ENCODE measurements at regions not wholly inside any gene's neighbourhood (a gene's known extent, or its start where the extent isn't known, plus 50 kb on each side); places are given as distances from the start of the nearest gene placed in this dataset.

DNA sequence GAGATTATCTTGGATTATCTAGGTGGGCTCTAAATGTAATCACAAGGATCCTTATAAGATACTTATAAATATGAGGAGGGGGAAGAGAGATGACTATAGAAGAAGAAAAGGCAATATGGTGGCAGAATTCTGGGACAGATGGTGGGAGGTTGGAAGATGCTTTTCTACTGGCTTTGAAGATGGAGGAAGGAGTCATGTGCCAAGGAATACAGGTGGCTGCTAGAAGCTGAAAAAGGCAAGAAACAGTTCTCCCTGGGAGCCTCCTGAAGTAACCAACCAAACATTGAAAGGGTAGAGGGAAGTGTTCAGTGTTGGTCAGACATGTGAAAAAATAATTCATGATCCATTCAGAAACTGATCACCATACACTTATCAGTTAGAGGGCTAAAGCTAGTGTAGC lies 213.3 kb downstream of the WDR11 start:
- TF ChIP-seq EZH2 (IDR thresholded peaks at IDR 0.05; ENCODE audit: borderline replicate concordance, insufficient read depth, low read length, poor library complexity, severe bottlenecking): no peak
- TF ChIP-seq, protein P1, sequence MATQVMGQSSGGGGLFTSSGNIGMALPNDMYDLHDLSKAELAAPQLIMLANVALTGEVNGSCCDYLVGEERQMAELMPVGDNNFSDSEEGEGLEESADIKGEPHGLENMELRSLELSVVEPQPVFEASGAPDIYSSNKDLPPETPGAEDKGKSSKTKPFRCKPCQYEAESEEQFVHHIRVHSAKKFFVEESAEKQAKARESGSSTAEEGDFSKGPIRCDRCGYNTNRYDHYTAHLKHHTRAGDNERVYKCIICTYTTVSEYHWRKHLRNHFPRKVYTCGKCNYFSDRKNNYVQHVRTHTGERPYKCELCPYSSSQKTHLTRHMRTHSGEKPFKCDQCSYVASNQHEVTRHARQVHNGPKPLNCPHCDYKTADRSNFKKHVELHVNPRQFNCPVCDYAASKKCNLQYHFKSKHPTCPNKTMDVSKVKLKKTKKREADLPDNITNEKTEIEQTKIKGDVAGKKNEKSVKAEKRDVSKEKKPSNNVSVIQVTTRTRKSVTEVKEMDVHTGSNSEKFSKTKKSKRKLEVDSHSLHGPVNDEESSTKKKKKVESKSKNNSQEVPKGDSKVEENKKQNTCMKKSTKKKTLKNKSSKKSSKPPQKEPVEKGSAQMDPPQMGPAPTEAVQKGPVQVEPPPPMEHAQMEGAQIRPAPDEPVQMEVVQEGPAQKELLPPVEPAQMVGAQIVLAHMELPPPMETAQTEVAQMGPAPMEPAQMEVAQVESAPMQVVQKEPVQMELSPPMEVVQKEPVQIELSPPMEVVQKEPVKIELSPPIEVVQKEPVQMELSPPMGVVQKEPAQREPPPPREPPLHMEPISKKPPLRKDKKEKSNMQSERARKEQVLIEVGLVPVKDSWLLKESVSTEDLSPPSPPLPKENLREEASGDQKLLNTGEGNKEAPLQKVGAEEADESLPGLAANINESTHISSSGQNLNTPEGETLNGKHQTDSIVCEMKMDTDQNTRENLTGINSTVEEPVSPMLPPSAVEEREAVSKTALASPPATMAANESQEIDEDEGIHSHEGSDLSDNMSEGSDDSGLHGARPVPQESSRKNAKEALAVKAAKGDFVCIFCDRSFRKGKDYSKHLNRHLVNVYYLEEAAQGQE (IDR thresholded peaks at IDR 0.05; ENCODE audit: borderline replicate concordance): no peak
- TF ChIP-seq, protein P2, sequence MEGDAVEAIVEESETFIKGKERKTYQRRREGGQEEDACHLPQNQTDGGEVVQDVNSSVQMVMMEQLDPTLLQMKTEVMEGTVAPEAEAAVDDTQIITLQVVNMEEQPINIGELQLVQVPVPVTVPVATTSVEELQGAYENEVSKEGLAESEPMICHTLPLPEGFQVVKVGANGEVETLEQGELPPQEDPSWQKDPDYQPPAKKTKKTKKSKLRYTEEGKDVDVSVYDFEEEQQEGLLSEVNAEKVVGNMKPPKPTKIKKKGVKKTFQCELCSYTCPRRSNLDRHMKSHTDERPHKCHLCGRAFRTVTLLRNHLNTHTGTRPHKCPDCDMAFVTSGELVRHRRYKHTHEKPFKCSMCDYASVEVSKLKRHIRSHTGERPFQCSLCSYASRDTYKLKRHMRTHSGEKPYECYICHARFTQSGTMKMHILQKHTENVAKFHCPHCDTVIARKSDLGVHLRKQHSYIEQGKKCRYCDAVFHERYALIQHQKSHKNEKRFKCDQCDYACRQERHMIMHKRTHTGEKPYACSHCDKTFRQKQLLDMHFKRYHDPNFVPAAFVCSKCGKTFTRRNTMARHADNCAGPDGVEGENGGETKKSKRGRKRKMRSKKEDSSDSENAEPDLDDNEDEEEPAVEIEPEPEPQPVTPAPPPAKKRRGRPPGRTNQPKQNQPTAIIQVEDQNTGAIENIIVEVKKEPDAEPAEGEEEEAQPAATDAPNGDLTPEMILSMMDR (IDR thresholded peaks at IDR 0.05; ENCODE audit: poor library complexity, severe bottlenecking): no peak
- no peak for TF ChIP-seq SMC3 (conservative IDR thresholded peaks at IDR 0.05; ENCODE audit: poor library complexity)
- no peak for TF ChIP-seq MXI1 (conservative IDR thresholded peaks at IDR 0.05; ENCODE audit: poor library complexity, severe bottlenecking)
- no peak for TF ChIP-seq RAD21 (conservative IDR thresholded peaks at IDR 0.05)
- no peak for TF ChIP-seq EP300 (conservative IDR thresholded peaks at IDR 0.05; ENCODE audit: poor library complexity, severe bottlenecking)
